SHP77 treated with DMSO at 0.1 percent for 48 hours (cell line): ENCODE measurements at regions not wholly inside any gene's neighbourhood (a gene's known extent, or its start where the extent isn't known, plus 50 kb on each side); places are given as distances from the start of the nearest gene placed in this dataset.
"Not testable (repeated sequence)": the region's sequence is repeated elsewhere in the genome, so short reads cannot be mapped to it uniquely, and the experiment has no call there.

Experiments
- DNase-seq: peaks from one replicate; lab custom pipeline; 2025; lab: John Stamatoyannopoulos, UW

- no peak for DNase-seq
Measured at GRCh38 chr4:79743014-79743413, 330.0 kb downstream of the ANTXR2 start.

GRCh38 chr4:79739912-79740311 lies 331.9 kb upstream of the GK2 start:
- DNase-seq = no peak

DNA sequence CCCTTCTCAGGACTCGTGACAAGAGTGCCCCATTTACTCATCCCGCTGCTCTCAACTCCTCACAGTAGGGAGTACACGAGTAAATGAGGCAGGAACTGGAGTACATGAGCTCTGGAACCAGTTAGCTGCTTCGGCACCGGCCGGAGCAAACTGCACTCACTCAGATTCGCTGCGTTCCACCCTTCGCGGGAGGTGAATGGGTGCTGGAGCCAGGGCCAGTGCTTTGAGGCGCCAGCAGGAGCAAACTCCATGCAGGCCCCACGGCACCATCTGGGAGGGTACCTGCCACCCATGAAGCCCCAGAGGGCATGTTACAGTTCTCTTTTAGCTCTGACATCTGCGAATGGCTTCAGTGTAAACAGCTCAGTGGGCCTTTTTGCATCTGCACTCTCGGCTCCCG lies 315.5 kb upstream of the GK2 start:
- DNase-seq = no peak

- no peak for DNase-seq
Measured at GRCh38 chr4:79700356-79700755, 292.3 kb upstream of the GK2 start.

DNA sequence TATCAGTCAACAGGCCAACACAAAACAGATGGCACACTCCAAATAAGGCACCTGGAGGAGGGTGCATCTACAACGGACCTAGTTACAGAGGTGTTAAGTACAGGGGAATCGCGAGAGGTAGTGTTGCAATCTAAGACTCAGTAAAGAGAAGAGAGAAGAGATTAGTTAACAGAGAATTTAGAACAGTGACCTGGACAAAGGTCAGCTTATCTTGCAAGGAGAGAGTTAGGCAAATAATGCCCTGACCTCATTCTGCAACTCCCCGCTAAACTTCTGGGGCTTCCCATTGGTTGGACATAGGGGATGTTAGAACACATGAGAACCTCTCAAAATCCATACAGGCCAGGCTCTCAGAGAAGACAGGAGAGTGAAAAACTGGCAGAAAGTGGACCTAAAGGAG lies 289.4 kb upstream of the GK2 start:
- no peak for DNase-seq

DNA sequence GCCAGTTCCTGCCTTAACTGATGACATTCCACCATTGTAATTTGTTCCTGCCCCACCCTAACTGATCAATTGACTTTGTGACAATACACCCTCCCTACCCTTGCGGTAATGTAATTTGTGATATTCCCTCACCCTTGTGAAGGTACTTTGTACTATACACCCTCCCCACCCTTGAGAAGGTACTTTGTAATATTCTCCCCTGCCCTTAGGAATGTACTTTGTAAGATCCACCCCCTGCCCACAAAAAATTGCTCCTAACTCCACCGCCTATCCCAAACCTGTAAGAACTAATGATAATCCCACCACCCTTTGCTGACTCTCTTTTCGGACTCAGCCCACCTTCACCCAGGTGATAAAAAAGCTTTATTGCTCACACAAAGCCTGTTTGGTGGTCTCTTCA lies 288.5 kb upstream of the GK2 start:
- DNase-seq = not testable (repeated sequence)

- no peak for DNase-seq
Measured at GRCh38 chr4:79695848-79696247, 287.8 kb upstream of the GK2 start.

DNA sequence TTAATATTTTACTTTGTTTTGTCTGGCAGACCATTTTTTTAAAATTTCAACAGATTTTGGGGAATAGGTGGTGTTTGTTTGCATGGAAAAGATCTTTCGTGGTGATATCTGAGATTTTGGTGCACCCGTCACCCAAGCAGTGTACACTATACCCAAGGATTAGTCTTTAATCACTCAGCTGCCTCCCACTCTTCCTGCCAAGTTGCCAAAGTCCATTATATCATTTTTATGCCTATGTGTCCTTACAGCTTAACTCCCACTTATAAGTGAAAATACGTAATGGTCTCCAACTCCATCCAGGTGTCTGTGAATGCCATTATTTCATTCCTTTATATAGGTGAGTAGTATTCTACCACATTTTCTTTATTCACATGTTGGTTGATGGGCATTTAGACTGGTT lies 281.7 kb upstream of the GK2 start:
- DNase-seq = no peak

GRCh38 chr4:79688691-79689090 lies 280.7 kb upstream of the GK2 start:
- DNase-seq = no peak

DNA sequence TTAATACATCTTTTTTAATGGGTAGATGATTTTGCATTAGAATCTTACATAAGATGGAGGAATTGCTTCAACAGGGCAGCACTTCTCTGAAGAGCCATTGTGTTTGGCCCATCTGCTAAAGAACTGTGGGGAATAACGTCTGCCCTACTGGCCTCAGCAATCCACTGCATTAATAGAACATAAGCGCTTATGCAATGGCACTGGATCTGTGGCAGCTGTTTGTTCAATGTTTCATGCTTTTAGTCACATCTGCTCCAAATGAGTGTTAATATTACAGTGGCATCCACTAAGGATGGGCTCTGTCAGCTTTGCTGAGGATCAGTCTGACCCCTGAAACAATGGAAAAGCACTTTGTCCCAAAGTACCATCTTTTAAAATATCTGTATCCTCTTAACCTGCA lies 279.0 kb upstream of the GK2 start:
- DNase-seq = no peak

DNA sequence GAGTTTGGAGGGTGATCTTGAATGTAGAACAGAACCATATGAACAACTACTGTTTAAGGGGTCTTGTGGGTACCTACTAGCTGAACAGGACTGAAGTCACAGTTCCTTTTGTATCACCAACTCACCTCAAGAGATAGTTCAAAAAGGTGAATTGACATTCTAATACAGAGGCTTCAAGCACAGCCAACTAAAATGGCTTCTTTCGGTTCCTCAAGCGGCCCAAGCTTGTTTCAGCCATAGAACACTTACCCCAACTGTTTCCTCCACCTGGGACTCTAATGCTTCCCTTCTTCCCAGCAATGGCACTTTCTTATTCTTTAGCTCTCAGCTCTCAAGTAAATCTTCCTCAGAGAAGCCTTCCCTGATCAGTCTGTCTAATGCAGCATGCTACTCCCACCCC lies 277.5 kb upstream of the GK2 start:
- DNase-seq = no peak

GRCh38 chr4:79684516-79684915 lies 276.5 kb upstream of the GK2 start:
- DNase-seq = no peak

DNA sequence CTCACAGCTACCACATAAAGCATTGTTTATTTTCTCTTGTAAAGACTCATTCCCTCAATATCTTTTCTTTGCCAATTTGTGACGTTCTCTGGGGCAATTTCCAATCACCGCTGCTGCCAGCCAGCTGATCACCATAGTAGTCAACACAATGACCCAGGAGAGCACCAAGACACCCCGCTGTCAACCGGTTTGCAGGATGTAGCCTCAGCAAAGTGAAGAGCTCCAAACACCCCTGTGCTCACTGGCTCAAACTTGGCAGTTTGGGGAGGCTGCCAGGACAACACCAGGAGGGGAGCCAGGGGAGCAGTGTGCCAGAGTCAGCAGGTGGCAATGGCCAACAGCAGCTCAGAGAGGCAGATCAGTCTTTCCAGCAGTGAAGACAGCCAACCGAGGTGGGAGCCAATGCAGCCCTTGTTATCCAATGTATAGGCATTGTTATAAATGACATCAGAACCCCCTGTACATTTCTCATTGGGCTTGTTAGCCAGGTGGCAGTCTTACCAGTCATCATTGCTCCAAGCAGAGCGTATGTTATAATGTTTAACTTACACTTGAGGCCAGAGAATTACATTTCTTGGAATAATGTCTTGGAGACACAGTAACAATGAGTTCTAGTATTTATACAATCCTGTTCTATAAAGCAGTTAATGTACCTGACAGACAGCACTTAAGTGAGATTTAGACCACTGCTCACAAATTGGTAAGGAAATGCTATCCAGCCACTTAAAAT lies 274.9 kb upstream of the GK2 start:
- no peak for DNase-seq

- DNase-seq = no peak
Measured at GRCh38 chr4:79682161-79682560, 274.1 kb upstream of the GK2 start.

- DNase-seq = no peak
Measured at GRCh38 chr4:79679859-79680258, 271.8 kb upstream of the GK2 start.

DNA sequence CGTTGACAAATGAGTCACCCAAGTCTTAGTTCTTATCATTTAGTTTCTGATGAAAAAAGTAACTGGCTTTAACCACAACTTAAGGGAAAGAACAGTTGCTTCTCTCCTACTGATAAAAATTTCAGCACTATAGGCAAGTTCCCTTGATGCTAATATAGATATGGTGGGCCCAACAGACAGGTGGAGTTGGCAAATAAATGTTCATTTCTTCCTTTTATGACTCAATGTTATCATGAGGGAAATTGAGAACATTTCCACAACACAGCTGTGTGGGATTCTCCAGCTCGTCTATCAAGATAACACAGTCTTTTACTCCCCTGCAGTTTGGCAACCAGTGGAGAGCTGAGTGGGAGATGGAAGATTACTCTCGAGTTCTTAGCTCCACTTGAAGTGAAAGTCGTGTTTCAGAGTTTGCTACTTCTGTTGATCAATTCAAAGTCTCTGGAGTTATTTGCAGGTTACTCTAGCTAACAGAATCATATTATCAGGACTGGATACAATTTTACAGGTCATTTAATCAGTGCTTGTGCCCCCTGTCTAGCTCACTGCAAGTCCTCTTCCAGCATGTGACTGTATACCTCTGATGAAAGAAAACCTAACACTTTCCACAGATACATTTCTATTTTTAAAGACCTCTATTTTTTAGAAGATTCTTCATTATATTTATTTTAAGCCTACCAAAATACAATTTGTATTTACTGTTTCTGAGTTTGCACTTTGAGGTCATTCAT lies 270.6 kb upstream of the GK2 start:
- no peak for DNase-seq

DNA sequence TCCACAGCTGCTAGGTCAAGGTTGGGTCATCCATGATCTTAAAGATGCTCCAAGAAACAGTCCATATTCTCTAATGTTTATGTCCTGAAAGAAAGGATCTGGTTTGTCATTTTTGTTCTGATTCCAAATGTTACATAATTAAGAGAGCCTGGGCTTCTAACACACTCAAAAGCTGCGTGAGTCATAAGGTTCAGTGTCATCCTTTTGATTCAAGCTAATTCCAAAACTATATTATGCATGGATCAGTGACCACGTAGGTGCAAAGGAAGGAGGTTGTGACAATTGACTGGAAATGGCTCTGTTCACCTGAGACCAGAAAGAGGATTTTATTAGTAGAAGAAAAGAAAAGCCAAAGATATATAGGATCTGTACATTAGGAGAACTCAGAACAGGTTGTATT lies 268.7 kb upstream of the GK2 start:
- DNase-seq = no peak

DNA sequence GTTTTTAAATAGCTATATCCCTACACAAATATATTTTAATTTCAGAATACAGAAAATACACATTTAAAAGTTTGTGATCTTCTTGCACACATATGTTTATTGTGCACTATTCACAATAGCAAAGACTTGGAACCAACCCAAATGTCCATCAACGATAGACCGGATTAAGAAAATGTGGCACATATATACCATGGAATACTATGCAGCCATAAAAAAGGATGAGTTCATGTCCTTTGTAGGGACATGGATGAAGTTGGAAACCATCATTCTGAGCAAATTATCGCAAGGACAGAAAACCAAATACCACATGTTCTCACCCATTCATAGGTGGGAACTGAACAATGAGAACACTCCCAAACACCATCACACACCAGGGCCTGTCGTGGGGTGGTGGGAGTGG lies 266.9 kb upstream of the GK2 start:
- not testable (repeated sequence) for DNase-seq

DNA sequence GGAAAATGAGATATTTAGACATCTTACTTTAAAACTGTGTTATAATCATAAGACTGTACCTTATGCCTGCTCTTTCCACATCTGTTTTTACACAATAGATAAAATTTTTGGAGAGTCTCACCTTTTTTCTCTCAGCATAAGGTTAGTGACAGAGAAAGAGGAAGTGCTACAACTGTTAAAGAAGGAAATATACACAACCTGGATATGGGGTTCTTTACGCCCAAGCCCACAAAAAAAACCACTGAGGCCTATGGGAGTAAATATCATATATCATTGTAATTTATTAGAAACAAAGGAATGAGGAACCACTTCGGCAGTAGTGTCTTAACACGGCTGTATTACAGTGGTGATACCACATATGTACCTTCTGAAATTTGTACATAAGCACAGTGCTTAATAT lies 265.9 kb upstream of the GK2 start:
- no peak for DNase-seq

GRCh38 chr4:79673377-79673776 lies 265.3 kb upstream of the GK2 start:
- no peak for DNase-seq

GRCh38 chr4:79666875-79667274 lies 258.8 kb upstream of the GK2 start:
- DNase-seq = no peak

- DNase-seq = no peak
Measured at GRCh38 chr4:79666112-79666511, 258.1 kb upstream of the GK2 start.

GRCh38 chr4:79663865-79664264 lies 255.8 kb upstream of the GK2 start:
- no peak for DNase-seq

- no peak for DNase-seq
Measured at GRCh38 chr4:79663141-79663540, 255.1 kb upstream of the GK2 start.
